ENCODE measurements at regions not wholly inside any gene's neighbourhood (a gene's known extent, or its start where the extent isn't known, plus 50 kb on each side); places are given as distances from the start of the nearest gene placed in this dataset.

DNA sequence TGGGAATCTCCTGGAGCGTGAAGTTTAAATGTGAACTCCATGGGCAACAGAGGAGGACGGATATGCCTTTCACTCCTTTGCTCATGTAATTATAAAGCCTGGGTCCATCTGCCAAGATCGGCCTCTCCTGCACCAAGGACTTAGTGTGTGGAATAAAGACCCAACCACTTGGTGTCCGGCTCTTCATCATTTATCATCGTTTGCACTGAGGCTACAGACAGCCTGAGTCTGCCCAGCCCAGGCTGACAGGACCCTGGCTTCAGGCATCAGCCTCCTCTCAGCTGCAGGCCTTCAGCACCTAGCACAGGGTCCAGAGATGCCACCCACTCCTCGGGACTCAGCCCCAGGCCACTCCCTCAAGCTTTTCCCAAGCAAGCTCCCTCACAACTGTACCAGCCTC, 206.8 kb upstream of the IPO5 start:
- WGBS (ENCODE audit: low lambda C conversion rate) = 15% methylated on average over 6 of the region's 6 CpGs
- ATAC-seq = no peak
- Histone ChIP-seq H3K9ac (ENCODE audit: insufficient read depth, low read depth, low read length) (no peak overlapping the region), H3K4me3 (replicated peaks in 1 of 3; ENCODE audit: insufficient read depth in 1 of 3, low read depth in 2 of 3, low read length in 3 of 3) (no peak overlapping the region), H3K36me3 (replicated peaks in 1 of 2; ENCODE audit: control insufficient read depth in 1 of 2, insufficient read depth in 2 of 2, low read length in 2 of 2) (no peaks in the 10 kb centered on the region), H3K4me2 (ENCODE audit: low read depth, low read length) (no peak overlapping the region), H3K4me1 (ENCODE audit: insufficient read depth, low read length) (no peaks in the 10 kb centered on the region), H2AFZ (ENCODE audit: low read length) (no peak overlapping the region), H3K9me3 (ENCODE audit: low read length) (no peaks in the 10 kb centered on the region), H3K27me3 (ENCODE audit: control insufficient read depth in 1 of 2, insufficient read depth in 2 of 2, low read length in 2 of 2) (no peaks in the 10 kb centered on the region; a peak in 1 of 5 replicates), H3K79me2 (ENCODE audit: insufficient read depth, low read length) (no peaks in the 10 kb centered on the region), H3K27ac (ENCODE audit: extremely low read length, insufficient read depth, low read length) (no peak overlapping the region), H4K20me1 (ENCODE audit: insufficient read depth, low read length) (no peaks in the 10 kb centered on the region)
- intact Hi-C loops (cut with micrococcal nuclease; ENCODE audit: unreplicated experiment) (no loop called here), in situ Hi-C loops (cut with HindIII; ENCODE audit: extremely low pct_ligation_motif_present, low pct_unique_long_range_greater_than_20kb) (no loop called here)
- TF ChIP-seq ZNF614 (CRISPR knock-in tag; IDR thresholded peaks at IDR 0.05; ENCODE audit: borderline replicate concordance) = no peak
- no peak for TF ChIP-seq ZBTB21 (CRISPR knock-in tag; IDR thresholded peaks at IDR 0.05)
- TF ChIP-seq ZNF674 (CRISPR knock-in tag; IDR thresholded peaks at IDR 0.05; ENCODE audit: low read depth) = no peak
- no peak for TF ChIP-seq GATA4 (IDR thresholded peaks at IDR 0.05; ENCODE audit: borderline replicate concordance, low read depth)
- no peak for TF ChIP-seq ZNF605 (CRISPR knock-in tag; IDR thresholded peaks at IDR 0.05)
- TF ChIP-seq, protein P1, sequence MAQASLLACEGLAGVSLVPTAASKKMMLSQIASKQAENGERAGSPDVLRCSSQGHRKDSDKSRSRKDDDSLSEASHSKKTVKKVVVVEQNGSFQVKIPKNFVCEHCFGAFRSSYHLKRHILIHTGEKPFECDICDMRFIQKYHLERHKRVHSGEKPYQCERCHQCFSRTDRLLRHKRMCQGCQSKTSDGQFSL (CRISPR knock-in tag; IDR thresholded peaks at IDR 0.05) = no peak
- TF ChIP-seq ZUFSP (CRISPR knock-in tag; IDR thresholded peaks at IDR 0.05; ENCODE audit: borderline replicate concordance) = no peak
- TF ChIP-seq IKZF4 (CRISPR knock-in tag; IDR thresholded peaks at IDR 0.05; ENCODE audit: borderline replicate concordance, low read depth, not compliant biosample characterization) = no peak
- no peak for TF ChIP-seq ZNF383 (CRISPR knock-in tag; IDR thresholded peaks at IDR 0.05; ENCODE audit: borderline replicate concordance)
- TF ChIP-seq, protein P2, sequence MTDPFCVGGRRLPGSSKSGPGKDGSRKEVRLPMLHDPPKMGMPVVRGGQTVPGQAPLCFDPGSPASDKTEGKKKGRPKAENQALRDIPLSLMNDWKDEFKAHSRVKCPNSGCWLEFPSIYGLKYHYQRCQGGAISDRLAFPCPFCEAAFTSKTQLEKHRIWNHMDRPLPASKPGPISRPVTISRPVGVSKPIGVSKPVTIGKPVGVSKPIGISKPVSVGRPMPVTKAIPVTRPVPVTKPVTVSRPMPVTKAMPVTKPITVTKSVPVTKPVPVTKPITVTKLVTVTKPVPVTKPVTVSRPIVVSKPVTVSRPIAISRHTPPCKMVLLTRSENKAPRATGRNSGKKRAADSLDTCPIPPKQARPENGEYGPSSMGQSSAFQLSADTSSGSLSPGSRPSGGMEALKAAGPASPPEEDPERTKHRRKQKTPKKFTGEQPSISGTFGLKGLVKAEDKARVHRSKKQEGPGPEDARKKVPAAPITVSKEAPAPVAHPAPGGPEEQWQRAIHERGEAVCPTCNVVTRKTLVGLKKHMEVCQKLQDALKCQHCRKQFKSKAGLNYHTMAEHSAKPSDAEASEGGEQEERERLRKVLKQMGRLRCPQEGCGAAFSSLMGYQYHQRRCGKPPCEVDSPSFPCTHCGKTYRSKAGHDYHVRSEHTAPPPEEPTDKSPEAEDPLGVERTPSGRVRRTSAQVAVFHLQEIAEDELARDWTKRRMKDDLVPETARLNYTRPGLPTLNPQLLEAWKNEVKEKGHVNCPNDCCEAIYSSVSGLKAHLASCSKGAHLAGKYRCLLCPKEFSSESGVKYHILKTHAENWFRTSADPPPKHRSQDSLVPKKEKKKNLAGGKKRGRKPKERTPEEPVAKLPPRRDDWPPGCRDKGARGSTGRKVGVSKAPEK (CRISPR knock-in tag; IDR thresholded peaks at IDR 0.05; ENCODE audit: borderline replicate concordance) = no peak
- TF ChIP-seq ZNF362 (CRISPR knock-in tag; IDR thresholded peaks at IDR 0.05; ENCODE audit: borderline replicate concordance) = no peak
- no peak for TF ChIP-seq ZFP41 (CRISPR knock-in tag; IDR thresholded peaks at IDR 0.05; ENCODE audit: borderline replicate concordance)
- TF ChIP-seq, protein P3, sequence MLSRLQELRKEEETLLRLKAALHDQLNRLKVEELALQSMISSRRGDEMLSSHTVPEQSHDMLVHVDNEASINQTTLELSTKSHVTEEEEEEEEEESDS (CRISPR knock-in tag; IDR thresholded peaks at IDR 0.05; ENCODE audit: borderline replicate concordance) = no peak
- TF ChIP-seq DMAP1 (CRISPR knock-in tag; IDR thresholded peaks at IDR 0.05) = no peak
- TF ChIP-seq EP300 (IDR thresholded peaks at IDR 0.05; ENCODE audit: low read depth in 2 of 2, low read length in 2 of 2) = no peak
- no peak for TF ChIP-seq EP300 (CRISPR knock-in tag; IDR thresholded peaks at IDR 0.05; ENCODE audit: borderline replicate concordance)
- no peak for TF ChIP-seq NRL (CRISPR knock-in tag; IDR thresholded peaks at IDR 0.05; ENCODE audit: borderline replicate concordance)
- no peak for TF ChIP-seq MYNN (CRISPR knock-in tag; IDR thresholded peaks at IDR 0.05; ENCODE audit: low read depth)
- TF ChIP-seq ZNF326 (CRISPR knock-in tag; IDR thresholded peaks at IDR 0.05; ENCODE audit: borderline replicate concordance) = no peak
- TF ChIP-seq SP4 (CRISPR knock-in tag; IDR thresholded peaks at IDR 0.05) = no peak
- BruUV-seq (replicated peaks) = no TSS peak
- no peak for DNase-seq (ENCODE audit: low spot score)
- FAIRE-seq = no peak
- ChIA-PET CTCF (ENCODE audit: low intra/inter-chr PET ratio, low total read pairs) (no interaction called here), POLR2A (no interaction called here)
